SU-DHL-6 (cell line): ENCODE measurements at regions not wholly inside any gene's neighbourhood (a gene's known extent, or its start where the extent isn't known, plus 50 kb on each side); places are given as distances from the start of the nearest gene placed in this dataset.

Source experiments
- EZH2phosphoT487 ChIP-seq: fragments of 200-600 bp; sonication (generic), shearing (Covaris generic); conservative IDR thresholded peaks from 2 replicates; pipeline ENCODE4 v1.6.1; 2018; ENCODE audit warnings: mild to moderate bottlenecking, antibody characterized with exemption, low read length, moderate library complexity, mixed read lengths
- TF ChIP-seq, protein P1 (sequence below): fragments of 200-600 bp; sonication (generic); IDR thresholded peaks from one replicate; pipeline ENCODE4 v1.5.1; 2017; ENCODE audit warnings: antibody characterized with exemption, mild to moderate bottlenecking, low read length, moderate library complexity; ENCODE audit not compliant: insufficient read depth, poor library complexity, severe bottlenecking

DNA sequence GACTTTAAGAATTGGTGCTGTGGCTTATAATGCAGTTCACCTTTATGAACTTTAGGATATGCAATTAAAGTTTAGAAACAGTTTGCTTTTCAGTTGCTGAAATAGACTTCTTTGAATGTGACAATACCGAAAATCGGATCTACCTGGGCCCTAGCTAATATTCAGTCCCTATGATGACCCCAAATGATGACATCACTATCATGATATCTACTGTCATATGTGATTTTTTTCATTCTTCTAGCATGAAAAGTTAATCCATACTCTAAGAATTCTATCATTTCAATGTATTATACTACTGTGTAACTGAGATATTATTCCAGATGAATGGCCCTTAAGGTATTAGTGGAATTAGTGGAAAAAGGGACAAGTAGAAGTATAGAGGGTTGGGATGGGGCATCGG lies 487.2 kb upstream of the TUSC1 start:
- no peak for TF ChIP-seq EZH2phosphoT487
- TF ChIP-seq, protein P1, sequence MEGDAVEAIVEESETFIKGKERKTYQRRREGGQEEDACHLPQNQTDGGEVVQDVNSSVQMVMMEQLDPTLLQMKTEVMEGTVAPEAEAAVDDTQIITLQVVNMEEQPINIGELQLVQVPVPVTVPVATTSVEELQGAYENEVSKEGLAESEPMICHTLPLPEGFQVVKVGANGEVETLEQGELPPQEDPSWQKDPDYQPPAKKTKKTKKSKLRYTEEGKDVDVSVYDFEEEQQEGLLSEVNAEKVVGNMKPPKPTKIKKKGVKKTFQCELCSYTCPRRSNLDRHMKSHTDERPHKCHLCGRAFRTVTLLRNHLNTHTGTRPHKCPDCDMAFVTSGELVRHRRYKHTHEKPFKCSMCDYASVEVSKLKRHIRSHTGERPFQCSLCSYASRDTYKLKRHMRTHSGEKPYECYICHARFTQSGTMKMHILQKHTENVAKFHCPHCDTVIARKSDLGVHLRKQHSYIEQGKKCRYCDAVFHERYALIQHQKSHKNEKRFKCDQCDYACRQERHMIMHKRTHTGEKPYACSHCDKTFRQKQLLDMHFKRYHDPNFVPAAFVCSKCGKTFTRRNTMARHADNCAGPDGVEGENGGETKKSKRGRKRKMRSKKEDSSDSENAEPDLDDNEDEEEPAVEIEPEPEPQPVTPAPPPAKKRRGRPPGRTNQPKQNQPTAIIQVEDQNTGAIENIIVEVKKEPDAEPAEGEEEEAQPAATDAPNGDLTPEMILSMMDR = no peak
